UCSD-AML1 (cell line): ENCODE measurements at regions not wholly inside any gene's neighbourhood (a gene's known extent, or its start where the extent isn't known, plus 50 kb on each side); places are given as distances from the start of the nearest gene placed in this dataset.
"Not testable (repeated sequence)": the region's sequence is repeated elsewhere in the genome, so short reads cannot be mapped to it uniquely, and the experiment has no call there.

Experiments used
- DNase-seq: peaks from one replicate; lab custom pipeline; 2025; ENCODE audit not compliant: unreplicated experiment; lab: John Stamatoyannopoulos, UW

- no peak for DNase-seq
These were observed 1271.0 kb downstream of the NSUN3 start for GRCh38 chr3:95333826-95334225.

DNA sequence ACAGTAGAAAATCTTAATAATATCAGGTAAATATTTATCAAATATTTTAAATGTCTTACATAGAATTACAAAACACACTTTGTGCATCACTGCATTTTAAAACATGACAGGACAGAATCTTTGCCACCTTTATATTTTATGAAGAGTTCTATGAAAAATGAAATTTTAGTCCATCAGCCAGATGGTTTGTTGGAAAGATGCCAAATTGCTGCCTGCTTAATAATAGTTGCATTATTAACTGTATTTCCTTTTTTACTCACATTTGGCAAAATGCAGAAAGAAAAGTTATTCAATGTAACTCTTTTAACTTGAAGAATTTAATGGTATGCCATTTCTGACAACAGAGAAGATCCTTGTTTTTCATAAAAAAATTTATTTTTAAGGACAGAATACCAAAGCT is 1271.6 kb downstream of the NSUN3 start:
- no peak for DNase-seq

- no peak for DNase-seq
These were observed 1272.7 kb downstream of the NSUN3 start for GRCh38 chr3:95335517-95335916.

GRCh38 chr3:95338446-95338845 is 1275.6 kb downstream of the NSUN3 start:
- no peak for DNase-seq

DNA sequence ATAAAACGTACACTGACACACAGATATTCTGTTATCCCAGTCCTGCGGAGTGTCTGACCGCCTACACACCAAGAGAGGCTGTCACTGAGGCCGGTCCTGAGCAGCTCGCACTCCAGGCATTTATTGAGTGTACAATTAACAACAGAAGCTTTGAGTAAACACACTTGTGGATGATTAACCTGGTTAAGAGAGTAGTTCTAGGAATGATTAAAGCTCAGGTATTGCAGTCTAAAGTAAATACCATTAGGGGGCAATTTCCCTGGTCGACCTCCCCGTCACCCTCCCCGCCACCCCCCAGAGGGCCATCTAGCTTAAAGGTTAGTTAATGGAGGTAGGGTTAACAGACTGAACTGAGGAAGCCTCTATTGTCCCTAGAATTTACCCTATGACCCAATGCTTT is 1278.5 kb downstream of the NSUN3 start:
- DNase-seq: no peak

DNA sequence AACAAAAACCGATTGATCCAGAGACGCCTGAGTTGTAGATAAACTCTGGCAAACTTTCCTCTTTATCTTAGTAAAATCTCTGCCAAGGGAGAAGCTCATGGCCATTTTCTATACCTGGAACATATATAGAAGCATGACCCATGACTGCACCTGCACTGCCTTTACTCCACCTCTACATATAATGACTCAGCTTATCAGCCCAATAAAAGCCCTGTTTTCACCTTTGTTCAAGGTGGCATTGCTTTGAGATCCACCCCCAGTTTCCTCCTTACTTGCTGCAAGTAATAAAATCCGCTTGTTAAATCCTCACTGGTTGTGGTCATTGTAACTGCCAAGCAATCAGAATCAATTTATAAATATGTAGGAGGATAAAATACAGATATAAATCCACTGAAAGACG is 1280.4 kb downstream of the NSUN3 start:
- no peak for DNase-seq

- no peak for DNase-seq
These were observed 1280.9 kb downstream of the NSUN3 start for GRCh38 chr3:95343767-95344166.

- not testable (repeated sequence) for DNase-seq
These were observed 1285.1 kb downstream of the NSUN3 start for GRCh38 chr3:95347936-95348335.

GRCh38 chr3:95348879-95349278 is 1286.0 kb downstream of the NSUN3 start:
- DNase-seq: no peak

DNA sequence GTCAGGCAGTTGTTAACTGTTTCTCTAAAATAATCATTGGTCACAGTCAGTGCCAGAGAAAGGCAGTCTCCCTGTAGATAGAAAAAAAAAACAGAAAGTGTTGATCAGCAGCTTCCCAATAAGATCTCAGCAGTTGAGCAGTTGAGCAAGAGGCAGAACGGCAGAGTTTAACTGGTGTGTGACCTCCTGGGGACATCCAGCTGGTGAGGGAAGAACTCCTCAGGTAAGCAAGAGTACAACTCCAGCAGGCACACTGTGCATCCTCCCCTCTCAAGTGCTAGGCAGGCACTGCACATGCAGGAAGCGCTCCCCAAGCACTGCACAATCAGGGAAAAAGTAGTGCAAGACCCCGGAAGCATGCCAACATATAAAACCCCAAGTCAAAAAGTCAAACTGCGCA is 1287.2 kb downstream of the NSUN3 start:
- DNase-seq: no peak

- DNase-seq: no peak
These were observed 1288.3 kb downstream of the NSUN3 start for GRCh38 chr3:95351158-95351557.

DNA sequence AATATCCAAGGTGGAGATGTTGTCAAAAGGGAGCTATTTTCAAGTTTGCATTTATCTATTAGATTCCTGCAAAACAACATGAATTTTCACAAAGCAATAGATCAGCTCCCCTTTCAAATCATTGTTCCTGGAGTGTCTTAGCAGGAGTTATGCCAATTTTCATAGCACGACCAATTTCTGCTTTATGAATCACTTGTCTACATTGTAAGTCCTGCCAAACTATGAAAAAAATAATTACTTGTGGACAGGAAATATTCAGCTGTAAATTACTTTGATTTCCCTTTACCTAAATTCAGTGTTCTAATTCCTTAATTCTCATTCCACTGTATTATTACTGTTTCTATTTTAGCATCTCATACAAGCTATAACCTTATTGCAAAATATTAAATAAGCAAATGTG is 1289.6 kb downstream of the NSUN3 start:
- no peak for DNase-seq

DNA sequence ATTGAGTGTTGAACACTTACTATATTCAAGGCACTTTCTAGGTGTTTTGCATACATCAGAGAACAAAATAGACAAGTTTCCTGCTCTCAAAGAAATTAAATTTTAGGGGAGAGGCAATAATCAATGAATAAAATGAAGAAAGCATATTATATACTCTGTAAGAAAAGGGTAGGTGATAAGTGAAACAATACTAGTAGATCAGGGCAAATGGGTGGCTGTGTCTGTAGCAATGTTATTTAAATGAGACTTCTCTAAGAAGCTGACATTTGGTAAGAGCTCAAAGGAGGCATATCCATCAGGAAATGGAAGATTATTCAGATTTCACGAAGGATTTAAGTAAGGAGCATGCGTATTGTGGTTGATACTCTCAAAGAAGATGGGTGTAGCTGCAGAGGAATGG is 1291.6 kb downstream of the NSUN3 start:
- DNase-seq: no peak

GRCh38 chr3:95356764-95357501 is 1294.1 kb downstream of the NSUN3 start:
- DNase-seq: no peak

GRCh38 chr3:95387242-95388021 is 1324.6 kb downstream of the NSUN3 start:
- DNase-seq: no peak

DNA sequence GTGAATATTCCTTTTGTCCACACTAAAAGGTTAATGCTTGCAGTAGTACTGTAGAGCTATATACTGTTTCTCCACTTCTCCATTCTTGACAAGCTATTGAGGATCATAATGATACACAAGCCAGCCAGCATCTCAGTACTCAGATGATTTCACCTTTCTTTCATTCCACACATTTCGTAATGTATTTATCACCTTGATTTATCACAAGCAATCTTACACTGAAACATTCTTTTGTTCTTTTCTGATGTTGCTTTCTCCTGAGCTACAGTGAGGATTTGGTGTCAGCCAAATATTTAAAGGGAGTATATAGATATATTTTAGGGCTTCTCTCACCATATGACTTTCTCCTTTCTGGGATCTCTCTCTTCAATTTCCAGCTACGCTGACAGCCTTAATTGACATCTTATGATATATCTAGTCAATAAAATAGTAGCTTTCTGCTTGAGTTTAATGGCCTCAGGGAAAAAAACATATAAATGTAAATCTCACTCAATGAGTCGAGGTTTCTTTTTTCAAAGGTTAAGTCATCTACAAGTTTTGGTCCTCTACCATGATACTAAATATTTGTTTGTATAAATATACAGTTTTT is 1327.0 kb downstream of the NSUN3 start:
- no peak for DNase-seq

DNA sequence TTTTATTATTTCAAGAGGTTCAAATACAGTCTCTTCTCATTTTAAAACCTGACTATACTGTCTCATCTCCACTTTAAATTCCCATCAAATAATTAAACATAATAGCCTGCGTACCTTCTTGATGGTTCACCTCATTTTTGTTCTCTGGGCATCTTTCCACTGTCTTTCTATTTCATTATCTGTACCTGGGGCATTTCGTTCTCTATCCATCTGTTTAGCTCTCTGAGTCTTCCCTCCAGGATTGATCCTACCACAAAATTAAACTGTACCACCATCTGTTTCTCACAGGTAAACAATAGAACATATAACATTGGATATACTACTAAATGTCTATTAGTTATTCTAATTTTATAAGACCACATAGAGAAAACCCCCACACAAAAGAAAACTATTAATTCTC is 1331.4 kb downstream of the NSUN3 start:
- DNase-seq: no peak

GRCh38 chr3:95399585-95399984 is 1336.7 kb downstream of the NSUN3 start:
- no peak for DNase-seq

DNA sequence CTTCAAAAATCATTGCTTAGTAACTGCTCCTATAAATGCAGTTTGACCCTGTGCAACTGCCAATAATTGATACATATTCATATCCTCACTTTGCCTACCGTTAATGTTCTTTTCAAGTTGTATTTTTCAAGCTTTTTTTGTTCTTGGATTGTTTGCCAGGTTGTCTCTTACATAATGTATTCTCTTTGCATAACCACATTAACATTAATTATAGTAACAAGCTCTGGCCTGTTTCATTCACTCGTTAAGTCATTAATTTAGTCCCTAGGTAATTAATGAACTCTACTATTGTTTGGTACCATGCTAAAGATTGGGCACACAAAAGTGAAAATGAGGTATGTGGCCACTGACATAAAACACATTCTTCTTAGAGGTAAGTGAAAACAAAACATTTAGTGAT is 1338.8 kb downstream of the NSUN3 start:
- DNase-seq: no peak

GRCh38 chr3:95407709-95408463 is 1345.0 kb downstream of the NSUN3 start:
- no peak for DNase-seq

GRCh38 chr3:95408464-95408862 is 1345.6 kb downstream of the NSUN3 start:
- DNase-seq: no peak
